Kidney tubule cell (primary cell): ENCODE measurements at regions not wholly inside any gene's neighbourhood (a gene's known extent, or its start where the extent isn't known, plus 50 kb on each side); places are given as distances from the start of the nearest gene placed in this dataset.
A peak's percentile ranks its signal among the peaks of the same experiment; 100 is the strongest.

Experiments
- DNase-seq: peaks from one replicate; pipeline ENCODE4 v3.0.0-alpha.2; 2018; ENCODE audit warnings: low spot score

GRCh38 chr6:167494698-167495435 lies 170.0 kb downstream of the TTLL2 start:
- DNase-seq: no peak

GRCh38 chr6:167495506-167496401 lies 170.9 kb downstream of the TTLL2 start:
- DNase-seq: no peak

- no peak for DNase-seq
Measured at GRCh38 chr6:167496707-167497106, 171.8 kb downstream of the TTLL2 start.

- no peak for DNase-seq
Measured at GRCh38 chr6:167497428-167498056, 172.7 kb downstream of the TTLL2 start.

- DNase-seq: no peak
Measured at GRCh38 chr6:167499161-167499660, 174.3 kb downstream of the TTLL2 start.

GRCh38 chr6:167500961-167501360 lies 176.1 kb downstream of the TTLL2 start:
- DNase-seq: no peak

GRCh38 chr6:167501831-167502385 lies 177.0 kb downstream of the TTLL2 start:
- peak; percentile 57 for DNase-seq

GRCh38 chr6:167502471-167502870 lies 177.6 kb downstream of the TTLL2 start:
- DNase-seq: no peak

GRCh38 chr6:167504385-167504961 lies 179.6 kb downstream of the TTLL2 start:
- DNase-seq: no peak

- DNase-seq: no peak
Measured at GRCh38 chr6:167505199-167505598, 180.3 kb downstream of the TTLL2 start.

GRCh38 chr6:167505782-167506181 lies 180.9 kb downstream of the TTLL2 start:
- DNase-seq: no peak

GRCh38 chr6:167506443-167507301 lies 181.8 kb downstream of the TTLL2 start:
- DNase-seq: no peak

- DNase-seq: no peak
Measured at GRCh38 chr6:167507376-167507945, 182.6 kb downstream of the TTLL2 start.

GRCh38 chr6:167508919-167509852 lies 184.3 kb downstream of the TTLL2 start:
- no peak for DNase-seq

- DNase-seq: no peak
Measured at GRCh38 chr6:167509853-167510220, 185.0 kb downstream of the TTLL2 start.

GRCh38 chr6:167510648-167511047 lies 185.8 kb downstream of the TTLL2 start:
- DNase-seq: no peak

GRCh38 chr6:167512696-167513375 lies 187.9 kb downstream of the TTLL2 start:
- no peak for DNase-seq

GRCh38 chr6:167513778-167514177 lies 188.9 kb downstream of the TTLL2 start:
- DNase-seq: no peak

- DNase-seq: no peak
Measured at GRCh38 chr6:167514524-167514923, 189.6 kb downstream of the TTLL2 start.
